HG03135 (cell line): ENCODE measurements at regions not wholly inside any gene's neighbourhood (a gene's known extent, or its start where the extent isn't known, plus 50 kb on each side); places are given as distances from the start of the nearest gene placed in this dataset.

ENCODE experiments used
- ATAC-seq: cut with Tn5 transposase; IDR thresholded peaks from one replicate; pipeline ENCODE4 v1.9.1; 2021; ENCODE audit warnings: mild to moderate bottlenecking, moderate library complexity; ENCODE audit not compliant: unreplicated experiment

- no peak for ATAC-seq
These were observed 244.8 kb downstream of the BAMBI start for GRCh38 chr10:28922127-28922526.

- ATAC-seq: no peak
These were observed 245.5 kb downstream of the BAMBI start for GRCh38 chr10:28922861-28923260.

- ATAC-seq: no peak
These were observed 247.4 kb downstream of the BAMBI start for GRCh38 chr10:28924717-28925116.

GRCh38 chr10:28925121-28925663 lies 247.9 kb downstream of the BAMBI start:
- ATAC-seq: no peak

- ATAC-seq: no peak
These were observed 249.6 kb downstream of the BAMBI start for GRCh38 chr10:28926932-28927331.

GRCh38 chr10:28928484-28928883 lies 251.2 kb downstream of the BAMBI start:
- ATAC-seq: no peak

- ATAC-seq: no peak
These were observed 252.6 kb downstream of the BAMBI start for GRCh38 chr10:28929942-28930341.

GRCh38 chr10:28930514-28931495 lies 253.5 kb downstream of the BAMBI start:
- ATAC-seq: no peak

- ATAC-seq: no peak
These were observed 257.7 kb downstream of the BAMBI start for GRCh38 chr10:28935061-28935460.

- ATAC-seq: no peak
These were observed 260.6 kb downstream of the BAMBI start for GRCh38 chr10:28937959-28938358.

GRCh38 chr10:28938745-28939144 lies 261.4 kb downstream of the BAMBI start:
- no peak for ATAC-seq

- no peak for ATAC-seq
These were observed 262.2 kb downstream of the BAMBI start for GRCh38 chr10:28939281-28940157.

- ATAC-seq: no peak
These were observed 263.0 kb downstream of the BAMBI start for GRCh38 chr10:28940158-28940888.

- ATAC-seq: no peak
These were observed 264.7 kb downstream of the BAMBI start for GRCh38 chr10:28942012-28942411.

GRCh38 chr10:28945959-28946358 lies 268.6 kb downstream of the BAMBI start:
- no peak for ATAC-seq

GRCh38 chr10:28946479-28946878 lies 269.2 kb downstream of the BAMBI start:
- ATAC-seq: no peak

- no peak for ATAC-seq
These were observed 269.9 kb downstream of the BAMBI start for GRCh38 chr10:28947171-28947570.

- no peak for ATAC-seq
These were observed 270.7 kb downstream of the BAMBI start for GRCh38 chr10:28948046-28948445.

GRCh38 chr10:28949005-28950004 lies 272.0 kb downstream of the BAMBI start:
- ATAC-seq: no peak
